ENCODE measurements at regions not wholly inside any gene's neighbourhood (a gene's known extent, or its start where the extent isn't known, plus 50 kb on each side); places are given as distances from the start of the nearest gene placed in this dataset.

DNA sequence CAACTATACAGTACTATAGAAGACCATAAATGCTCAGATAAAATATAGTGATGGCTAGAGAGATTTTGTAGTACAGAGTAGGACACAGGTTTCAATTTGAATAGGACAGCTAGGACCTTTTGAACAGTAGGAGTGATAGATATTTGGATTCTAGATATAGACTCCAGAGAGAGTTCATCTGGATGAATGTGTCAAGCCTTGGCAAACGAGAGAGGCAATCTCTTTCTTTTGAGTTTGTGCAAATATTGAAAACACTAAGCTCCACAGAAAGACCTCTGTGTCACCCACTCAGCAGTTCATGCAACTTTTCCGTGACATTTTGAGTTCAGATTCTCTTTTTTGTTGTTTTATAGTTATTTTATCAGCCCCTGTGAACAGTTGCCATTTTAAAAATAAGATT is 834.3 kb upstream of the COBL start:
- DNase-seq (ENCODE audit: low read depth, low spot score), result no peak

DNA sequence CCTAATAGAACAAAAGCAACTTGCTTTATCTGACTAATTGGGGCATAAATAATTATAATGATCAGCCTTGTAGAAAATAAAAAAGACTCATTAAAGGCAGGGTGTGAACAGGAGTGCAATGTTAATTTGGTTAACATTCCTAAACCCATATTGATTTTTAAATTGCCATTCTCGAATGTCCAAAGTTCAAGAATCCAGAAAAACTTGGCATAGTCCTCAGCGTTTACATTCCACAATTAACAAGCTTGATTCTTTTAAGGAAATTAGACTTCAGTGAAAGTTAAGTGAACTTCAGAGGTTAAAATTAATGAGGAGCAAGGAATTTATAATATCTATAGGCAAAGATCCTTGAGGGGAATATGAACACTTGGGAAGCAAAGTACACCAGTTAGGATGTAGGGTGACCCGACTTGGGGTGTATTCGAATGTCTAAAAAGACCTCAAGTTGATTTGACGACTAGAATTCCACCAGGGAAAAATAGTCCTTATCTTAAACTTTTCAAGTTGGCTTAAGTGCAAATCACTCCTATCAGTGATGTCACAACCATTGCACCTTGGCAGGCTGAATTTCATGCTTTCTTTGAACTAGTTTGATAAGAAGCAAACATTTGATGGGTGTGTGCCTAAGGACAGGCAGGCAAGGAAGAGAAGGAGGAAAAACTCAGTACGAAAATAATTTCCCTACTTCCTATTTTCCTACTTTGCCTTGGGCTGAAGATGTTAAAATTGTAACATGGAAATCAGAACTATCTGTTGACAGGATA is 830.4 kb upstream of the COBL start:
- peak; percentile 3 for DNase-seq (ENCODE audit: low read depth, low spot score)

DNA sequence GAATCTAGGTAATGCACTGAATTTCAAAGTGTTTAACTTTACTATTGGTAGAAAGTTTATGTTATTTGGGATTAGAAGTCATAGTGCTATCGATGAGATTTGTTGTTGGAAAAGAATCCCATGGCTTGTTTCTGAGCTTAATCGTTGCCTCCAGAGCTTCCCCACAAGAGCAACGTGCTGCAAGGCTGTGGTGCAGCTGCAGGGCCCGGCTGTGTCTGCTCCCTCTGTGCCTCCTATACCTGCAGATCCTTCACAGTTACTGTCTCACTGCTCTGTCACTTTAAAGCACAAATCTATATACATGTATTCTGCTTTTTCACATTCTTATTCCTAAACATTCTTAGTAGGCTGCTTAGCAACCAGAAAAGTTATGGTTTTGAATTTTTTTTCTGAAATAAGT is 826.6 kb upstream of the COBL start:
- no peak for DNase-seq (ENCODE audit: low read depth, low spot score)

DNA sequence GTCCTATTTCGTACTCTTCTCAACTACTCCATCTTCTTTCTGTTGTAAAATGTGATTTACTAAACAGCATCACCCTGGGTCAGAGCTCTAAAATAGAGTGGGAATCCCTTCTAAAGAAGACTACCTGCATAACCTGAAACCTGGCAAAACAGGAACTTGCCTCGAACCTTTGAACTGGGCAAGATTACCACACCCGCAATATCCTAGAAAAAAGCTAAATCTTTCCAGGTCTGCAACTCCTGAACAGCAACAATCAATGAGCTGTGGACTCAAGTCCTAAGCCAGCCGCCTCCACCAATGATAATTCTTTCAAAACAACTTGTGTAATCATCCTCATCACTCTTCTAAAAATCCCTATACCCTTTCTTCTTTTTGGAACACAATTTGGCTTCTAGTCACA is 824.2 kb upstream of the COBL start:
- DNase-seq (ENCODE audit: low read depth, low spot score), result no peak

DNA sequence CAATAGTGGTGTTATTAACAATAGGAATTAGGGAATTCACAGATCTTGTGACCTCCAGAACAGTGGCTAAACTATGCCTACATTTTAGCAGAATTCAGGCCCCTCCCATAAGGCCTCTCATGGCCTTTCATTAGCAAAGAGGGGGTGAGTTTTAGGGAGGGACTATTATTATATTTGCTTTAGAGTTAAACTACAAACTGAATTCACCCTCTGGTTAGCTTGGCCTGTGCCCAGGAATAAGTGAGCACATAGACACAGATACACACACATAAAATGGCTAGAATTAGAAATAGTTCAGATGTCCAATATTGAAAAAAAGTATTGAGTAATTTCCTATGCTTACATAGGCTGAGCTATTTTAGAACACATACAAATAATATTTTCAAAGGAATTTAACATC is 818.8 kb upstream of the COBL start:
- DNase-seq (ENCODE audit: low read depth, low spot score), result no peak

DNA sequence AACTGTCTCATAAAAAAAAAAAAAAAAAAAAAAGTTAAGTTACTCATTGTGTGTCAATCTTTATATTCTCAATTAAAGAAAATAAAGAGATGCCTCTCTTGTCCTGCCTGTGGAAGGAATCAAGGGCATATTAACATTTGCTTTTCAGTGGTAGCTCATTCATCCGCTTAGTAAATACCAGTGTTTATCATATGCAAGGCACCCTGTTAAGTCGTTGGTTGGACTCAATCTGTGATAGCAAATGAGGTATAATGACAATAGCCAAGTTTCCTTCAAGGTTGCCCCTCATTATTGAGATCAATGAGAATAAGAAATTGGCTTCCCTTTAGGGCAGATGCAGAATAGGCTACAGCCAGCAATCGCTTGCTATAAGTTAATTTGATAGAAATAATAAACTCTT is 812.7 kb upstream of the COBL start:
- no peak for DNase-seq (ENCODE audit: low read depth, low spot score)

DNA sequence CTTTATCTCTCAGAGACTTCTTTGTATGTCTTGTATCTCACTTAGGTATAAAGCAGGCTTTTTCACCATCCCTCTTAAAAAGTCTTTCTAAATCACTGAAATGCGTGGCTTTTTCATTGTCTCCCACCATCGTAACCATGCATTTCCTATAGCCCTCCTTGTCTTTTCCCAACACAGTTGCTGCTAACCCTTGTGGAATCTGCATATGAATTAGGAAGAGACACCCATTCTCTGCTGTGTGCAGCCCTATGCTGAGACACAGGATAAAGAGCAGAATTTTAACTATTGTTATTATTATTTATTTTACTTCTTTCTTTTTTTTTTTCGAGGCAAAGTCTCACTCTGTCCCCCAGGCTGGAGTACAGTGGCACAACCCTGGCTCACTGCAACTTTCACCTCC is 804.3 kb upstream of the COBL start:
- no peak for DNase-seq (ENCODE audit: low read depth, low spot score)

DNA sequence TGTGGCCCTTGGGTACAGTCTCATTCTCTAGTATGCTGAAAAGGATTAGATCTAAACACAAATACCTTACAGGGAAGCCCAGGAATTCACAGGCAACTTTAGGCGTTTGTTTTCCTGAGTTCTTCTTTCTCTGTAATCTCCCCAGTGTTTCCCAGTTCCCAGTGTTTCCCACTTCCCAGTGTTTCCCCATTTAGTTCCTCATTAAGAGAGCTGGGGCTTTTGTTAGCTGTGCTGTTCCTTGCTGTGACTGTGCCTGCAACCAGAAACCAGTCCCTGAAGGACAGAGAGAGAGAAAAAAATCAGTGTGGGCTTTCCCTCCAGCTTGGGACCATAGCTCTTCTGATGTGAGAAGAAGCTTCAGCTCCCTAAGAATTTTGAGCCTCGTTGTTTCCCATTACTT is 802.9 kb upstream of the COBL start:
- peak; percentile 2 for DNase-seq (ENCODE audit: low read depth, low spot score)

DNA sequence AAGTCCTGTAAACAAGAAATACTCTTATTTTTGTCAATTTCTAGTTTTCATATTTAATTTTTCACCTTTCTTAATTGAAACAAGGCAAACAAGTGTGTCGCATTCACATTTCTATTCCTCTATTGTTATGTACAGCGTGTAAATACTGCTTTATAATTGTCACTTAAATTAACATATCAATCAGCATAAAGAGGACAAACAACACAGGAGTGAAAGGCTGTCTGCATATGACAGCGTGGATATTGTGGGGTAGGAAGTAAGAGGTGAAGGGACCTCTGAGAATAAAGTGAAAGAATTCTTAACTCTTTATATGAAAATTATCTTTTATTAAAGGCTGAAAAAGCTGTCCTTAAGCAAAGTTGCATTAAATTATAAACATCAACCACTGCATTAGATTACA is 797.9 kb upstream of the COBL start:
- no peak for DNase-seq (ENCODE audit: low read depth, low spot score)

DNA sequence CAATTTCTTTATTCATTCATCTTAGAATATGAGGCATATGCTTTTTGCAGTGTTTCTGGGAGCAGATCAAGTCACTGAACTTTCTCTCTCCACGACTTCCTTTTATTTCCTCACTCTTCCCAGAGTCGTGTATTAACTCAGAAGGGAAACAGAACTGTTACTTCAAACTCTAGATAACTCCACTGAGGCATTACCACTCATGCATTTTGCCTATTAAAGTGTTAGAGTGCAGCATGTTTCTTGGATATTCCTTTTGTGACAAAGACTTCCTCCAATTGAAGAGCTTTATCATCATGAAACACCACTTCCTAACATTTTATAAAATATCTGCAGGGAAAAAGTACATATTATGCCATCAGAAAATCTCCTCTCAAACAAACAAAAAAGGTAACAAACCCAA is 797.4 kb upstream of the COBL start:
- no peak for DNase-seq (ENCODE audit: low read depth, low spot score)

DNA sequence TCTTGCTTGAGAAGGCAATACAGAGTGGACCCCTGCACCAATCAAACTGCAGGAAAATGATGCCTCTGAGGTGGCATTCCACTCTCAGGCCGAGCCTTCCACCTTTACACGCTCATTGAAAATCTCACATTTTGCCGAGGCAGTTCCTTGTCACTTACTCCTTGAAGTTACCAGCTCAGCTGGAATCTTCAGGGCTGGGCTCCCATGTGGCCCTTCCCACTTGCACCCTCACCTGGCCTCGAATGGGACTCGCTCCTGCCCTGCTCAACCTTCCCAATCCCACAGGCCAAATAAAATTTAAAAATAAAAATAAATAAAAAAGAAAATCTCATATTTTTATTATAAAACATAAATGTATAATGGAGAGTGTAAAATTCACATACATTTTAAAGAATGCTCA is 790.7 kb upstream of the COBL start:
- DNase-seq (ENCODE audit: low read depth, low spot score), result no peak

DNA sequence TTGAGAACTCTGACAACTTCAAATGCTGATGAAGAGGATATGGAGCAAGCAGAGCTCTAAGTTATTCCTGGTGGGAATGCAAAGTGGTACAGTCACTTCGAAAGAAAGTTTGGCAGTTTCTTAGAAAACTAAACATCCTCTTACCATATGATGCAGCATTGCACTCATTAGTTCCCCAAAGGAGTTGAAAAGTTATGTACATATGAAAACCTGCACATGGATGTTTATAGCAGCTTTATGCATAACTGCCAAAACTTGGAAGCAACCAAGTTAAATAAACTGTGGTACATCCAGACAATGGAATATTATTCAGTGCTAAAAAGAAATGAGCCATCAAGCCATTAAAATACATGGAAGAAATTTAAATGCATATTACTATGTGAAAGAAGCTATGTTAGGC is 779.3 kb upstream of the COBL start:
- no peak for DNase-seq (ENCODE audit: low read depth, low spot score)

DNA sequence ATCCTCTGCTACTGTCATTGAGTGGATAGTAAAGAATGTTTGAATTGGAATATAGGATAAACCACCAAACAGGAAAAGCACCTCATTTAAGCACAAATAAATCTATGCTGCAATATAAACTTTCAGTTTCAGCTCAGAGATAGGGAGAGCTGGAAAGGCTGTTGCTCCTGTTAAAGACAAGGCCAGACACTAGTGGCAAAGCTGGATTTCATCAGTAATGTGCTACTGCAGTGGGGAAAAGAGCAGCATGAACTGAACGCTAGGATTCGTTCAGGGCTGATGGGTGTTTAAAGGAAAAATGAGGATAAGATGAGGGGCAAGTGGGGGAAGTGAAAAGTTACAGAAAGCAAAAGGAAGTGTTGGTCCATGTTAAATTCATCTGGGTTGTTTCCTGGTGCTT is 775.4 kb upstream of the COBL start:
- DNase-seq (ENCODE audit: low read depth, low spot score), result no peak

DNA sequence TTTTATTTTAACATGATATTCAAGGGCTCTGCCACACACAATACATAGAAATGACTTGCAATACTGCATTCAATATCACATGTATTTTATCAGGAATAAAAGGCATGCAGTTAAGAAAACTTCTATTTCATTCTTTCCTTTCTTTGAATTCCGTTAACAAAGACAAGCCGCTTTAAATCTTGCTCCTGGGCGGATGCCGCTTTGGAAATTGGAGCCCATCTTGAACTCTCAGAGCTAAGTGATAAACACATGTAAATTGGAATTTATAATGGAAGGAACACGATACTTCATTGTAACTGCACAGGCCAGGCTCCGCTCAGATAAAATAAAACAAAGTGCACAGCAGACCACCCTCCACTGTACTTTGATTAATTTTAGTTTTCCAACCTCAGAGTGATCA is 774.5 kb upstream of the COBL start:
- DNase-seq (ENCODE audit: low read depth, low spot score), result no peak

DNA sequence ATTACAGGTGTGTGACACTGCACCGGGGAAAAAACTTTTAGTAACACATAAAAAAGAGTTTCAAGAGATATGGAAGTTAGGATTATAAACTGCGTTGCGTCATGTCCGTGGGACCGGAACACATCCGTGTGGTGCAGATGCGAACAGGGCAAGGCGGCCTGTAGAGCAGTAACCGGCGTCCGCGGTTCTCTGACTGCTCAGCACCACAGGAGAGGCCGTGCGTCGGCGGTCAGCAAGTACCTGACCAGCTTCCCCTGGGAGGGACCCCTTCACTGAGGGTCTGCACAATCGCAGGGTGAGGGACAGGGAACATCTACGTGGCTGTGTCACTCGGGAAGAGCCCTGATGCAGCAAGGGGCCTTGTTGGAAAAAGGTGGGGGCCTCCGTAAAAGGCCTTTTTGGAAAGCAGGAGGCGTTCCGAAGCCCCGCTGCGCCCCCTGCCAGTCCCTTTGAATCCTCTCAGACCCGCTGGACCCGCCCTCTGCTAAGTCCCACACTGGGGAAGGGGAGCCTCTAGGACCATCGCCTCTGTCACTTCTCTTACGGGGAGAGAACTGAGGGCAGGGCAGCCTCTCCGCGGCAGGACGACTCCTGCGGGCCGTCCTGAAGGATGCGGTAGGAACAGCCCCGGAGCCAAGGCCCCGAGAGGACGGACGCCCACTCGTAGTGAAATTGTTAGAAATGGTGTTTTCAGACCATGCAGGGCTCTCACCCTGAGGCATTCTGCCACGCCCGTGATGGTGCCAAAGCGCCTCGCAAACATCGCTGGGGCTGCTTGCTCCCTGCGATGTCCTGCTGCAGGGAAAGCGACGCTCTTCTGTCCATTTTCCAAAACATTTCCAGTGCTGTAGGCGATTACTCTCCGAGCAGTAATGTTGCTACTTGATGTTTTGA is 771.6 kb upstream of the COBL start:
- peak; percentile 66 for DNase-seq (ENCODE audit: low read depth, low spot score)

DNA sequence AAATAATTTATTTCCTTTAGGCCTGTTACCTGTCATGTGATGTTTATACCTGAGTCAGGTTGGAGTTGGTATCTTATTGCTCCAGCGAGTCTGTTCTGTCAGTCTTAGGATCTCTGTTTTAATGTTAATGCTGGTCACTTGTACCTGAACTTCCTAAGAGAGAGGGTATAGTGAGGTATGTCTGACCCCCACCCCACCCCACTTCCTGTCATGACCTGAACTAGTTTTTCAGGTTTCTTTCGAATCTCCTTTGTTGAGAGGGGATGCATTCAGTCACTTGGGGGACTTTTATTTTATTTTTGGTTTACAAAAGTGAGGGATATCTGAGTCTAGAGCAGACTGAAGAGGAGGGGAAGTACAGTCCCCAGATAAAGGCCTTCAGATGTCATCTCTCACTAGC is 769.0 kb upstream of the COBL start:
- no peak for DNase-seq (ENCODE audit: low read depth, low spot score)

DNA sequence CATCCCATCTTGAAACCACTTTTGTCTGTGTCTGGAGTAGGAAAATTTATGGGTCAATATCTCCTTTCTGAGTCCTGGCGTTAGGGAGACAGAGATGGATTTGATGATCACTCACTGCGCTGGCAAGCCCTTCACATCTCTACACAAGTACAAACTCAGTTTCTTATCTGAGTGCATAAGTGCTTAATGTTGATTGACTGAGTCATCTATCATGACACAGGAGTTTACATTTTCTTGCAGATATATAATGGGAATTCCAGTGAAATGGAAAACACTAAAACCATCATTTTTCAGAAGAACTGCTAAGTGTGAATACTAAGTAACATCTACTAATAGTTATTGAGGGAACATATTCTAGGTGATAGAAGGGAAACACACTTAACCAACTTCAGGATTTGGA is 763.9 kb upstream of the COBL start:
- DNase-seq (ENCODE audit: low read depth, low spot score), result no peak

DNA sequence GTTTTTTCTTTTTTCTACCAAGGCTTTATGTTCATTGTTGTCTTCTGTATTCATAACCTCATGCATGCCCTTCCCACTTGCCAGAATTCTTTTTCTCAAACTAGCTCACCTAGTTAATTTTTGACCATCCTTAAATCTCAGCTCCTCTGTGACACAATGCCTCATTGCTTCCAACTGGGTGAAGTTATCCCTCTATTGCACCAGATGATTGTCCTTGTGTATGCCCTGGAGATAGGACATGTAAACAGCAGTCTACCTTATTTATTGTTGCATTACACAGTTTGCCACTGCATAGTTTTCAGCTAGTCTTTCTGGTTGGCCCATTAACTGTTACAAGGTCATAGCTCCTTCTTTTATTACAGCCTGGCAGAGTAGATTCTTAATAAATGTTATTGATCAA is 763.1 kb upstream of the COBL start:
- DNase-seq (ENCODE audit: low read depth, low spot score), result no peak

DNA sequence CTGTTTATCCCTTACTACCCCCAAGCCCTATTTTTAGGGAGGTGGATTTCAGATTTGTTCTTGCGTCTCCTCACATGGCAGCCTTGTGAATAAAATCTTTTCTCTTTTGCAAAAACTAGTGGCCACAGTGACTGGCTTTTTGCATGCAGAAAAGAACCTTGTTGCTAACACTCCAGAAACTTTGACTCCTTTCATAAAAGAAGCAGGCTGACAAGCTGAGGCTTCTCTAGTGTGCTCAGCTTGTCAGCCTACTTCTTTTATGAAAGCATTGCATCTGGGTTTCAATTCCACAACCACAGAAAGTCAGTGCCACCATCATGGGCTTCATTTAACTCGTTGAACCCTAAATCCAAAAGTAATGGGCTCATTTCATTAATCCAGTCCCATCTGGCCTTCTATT is 761.0 kb upstream of the COBL start:
- no peak for DNase-seq (ENCODE audit: low read depth, low spot score)

DNA sequence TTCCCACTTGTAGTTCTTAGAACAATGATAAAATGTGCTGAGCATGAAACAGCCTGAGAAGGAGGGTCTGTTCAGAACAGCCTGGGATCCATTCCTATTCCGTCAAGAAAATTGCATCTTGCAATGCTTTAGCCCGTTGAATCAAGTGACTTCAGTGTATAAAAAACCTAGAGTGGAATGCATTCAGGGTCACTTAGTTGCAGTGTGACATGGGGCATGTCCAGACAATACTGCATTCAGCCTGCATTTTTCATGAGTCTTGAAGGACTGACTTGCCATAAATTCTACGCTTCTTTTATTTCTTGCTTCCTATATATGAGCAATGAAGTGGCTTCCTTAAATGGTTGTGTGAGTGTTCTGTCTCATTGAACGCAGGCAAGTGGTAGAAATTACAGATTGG is 758.3 kb upstream of the COBL start:
- DNase-seq (ENCODE audit: low read depth, low spot score), result no peak

DNA sequence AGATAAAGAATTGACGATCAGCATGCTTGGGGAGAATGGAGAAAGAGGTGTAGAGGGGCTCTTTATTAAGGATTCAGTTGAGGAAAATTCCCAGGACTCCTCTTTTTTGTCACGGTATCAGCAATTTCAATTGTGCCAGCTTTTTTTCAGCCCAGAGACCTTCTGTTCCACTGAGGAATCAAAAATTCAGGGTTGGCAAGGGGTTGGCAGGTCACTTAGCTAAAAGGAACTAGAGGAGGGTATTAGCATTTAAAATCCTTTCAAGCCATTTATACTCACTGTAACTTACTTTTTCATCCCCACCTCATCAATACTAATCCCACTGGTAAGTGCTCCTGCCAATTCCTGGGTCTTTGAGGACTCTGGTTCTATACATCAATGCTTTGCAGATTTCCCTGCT is 757.5 kb upstream of the COBL start:
- DNase-seq (ENCODE audit: low read depth, low spot score), result no peak

DNA sequence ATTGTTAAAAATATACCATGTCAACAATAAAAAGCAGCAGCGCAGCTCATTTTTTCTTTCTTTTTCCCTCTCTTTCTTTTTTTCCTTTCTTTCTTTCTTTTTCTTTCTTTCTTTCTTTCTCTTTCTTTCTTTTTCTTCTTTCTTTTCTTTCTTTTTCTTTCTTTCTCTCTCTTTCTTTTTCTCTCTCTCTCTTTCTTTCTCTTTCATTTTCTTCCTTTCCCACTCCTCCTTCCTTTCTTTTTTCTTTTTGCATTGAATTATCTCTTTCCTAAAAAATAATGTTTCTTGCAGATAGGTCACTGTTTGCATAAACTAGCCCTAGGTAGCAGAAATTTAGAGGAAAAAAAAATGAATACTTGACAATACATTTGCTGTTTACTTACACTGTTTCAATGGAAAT is 755.1 kb upstream of the COBL start:
- DNase-seq (ENCODE audit: low read depth, low spot score), result no peak

DNA sequence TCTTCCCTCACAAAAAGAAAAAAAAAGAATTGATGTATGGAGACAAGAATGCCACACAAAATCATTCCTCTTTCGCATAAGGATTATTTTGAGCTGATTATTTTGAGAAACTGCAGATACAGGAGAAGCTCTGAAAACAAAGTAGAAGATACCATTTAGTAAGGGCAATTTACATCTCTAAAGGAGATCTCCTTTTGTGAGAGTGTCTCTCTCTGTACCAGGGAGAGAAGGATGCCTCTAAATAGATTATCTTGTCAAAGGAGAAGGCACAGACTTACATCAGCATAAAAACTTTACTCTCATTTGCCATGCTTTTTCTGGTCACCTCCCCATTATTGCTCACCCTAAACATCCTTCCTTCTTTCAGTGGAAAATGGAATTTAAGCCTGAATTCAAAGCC is 747.9 kb upstream of the COBL start:
- DNase-seq (ENCODE audit: low read depth, low spot score), result no peak

Data from astrocyte of the hippocampus (primary cell).